Transverse colon (tissue), 4 donors: ENCODE measurements at regions not wholly inside any gene's neighbourhood (a gene's known extent, or its start where the extent isn't known, plus 50 kb on each side); places are given as distances from the start of the nearest gene placed in this dataset.

ENCODE experiments used
- DNase-seq: peaks from one replicate; pipeline ENCODE4 v3.0.0-alpha.2; 2019
- H3K27ac ChIP-seq, 4 donors: fragments of 200-600 bp; sonication (generic); 2 replicates each; pipeline ENCODE4 v1.5.1; 2016 to 2018; ENCODE audit warnings: inconsistent platforms in 4 of 4
- H3K27me3 ChIP-seq: fragments of 200-600 bp; sonication (generic); 2 replicates; pipeline ENCODE4 v1.5.1; 2017; ENCODE audit warnings: inconsistent platforms
- H3K36me3 ChIP-seq, 4 donors: fragments of 200-600 bp; sonication (generic); 2 replicates each; pipeline ENCODE4 v1.5.1; 2017 to 2019; ENCODE audit warnings: inconsistent platforms in 4 of 4
- H3K4me1 ChIP-seq, 4 donors: fragments of 200-600 bp; sonication (generic); 2 replicates each; pipeline ENCODE4 v1.5.1; 2017 to 2020; ENCODE audit warnings: inconsistent platforms in 4 of 4
- H3K4me3 ChIP-seq, 4 donors: fragments of 200-600 bp; sonication (generic); 1 replicate in 1 of 4; 2 replicates in 3 of 4; pipeline versions ENCODE4 v1.5.1 to v1.6.1; 2017 to 2019; ENCODE audit warnings: inconsistent platforms in 4 of 4
- H3K9me3 ChIP-seq, 2 donors: fragments of 200-600 bp; sonication (generic); 2 replicates each; pipeline ENCODE4 v1.5.1; 2017 to 2019; ENCODE audit warnings: inconsistent platforms in 2 of 2
- EP300 ChIP-seq: sonication (generic); formaldehyde crosslinking; IDR thresholded peaks from one replicate; pipeline ENCODE4 v1.6.1; 2017; ENCODE audit warnings: antibody characterized with exemption, low read depth
- POLR2A ChIP-seq: fragments of 450-650 bp; IDR thresholded peaks from one replicate; pipeline ENCODE4 v1.6.1; 2016; ENCODE audit warnings: antibody characterized with exemption, mild to moderate bottlenecking, moderate library complexity
- POLR2AphosphoS5 ChIP-seq, 3 donors: sonication (generic); formaldehyde crosslinking; IDR thresholded peaks; one replicate each; pipeline ENCODE4 v1.6.1; 2016; ENCODE audit warnings: antibody characterized with exemption in 3 of 3
- WGBS, 2 donors: methylation state at CpG; one replicate each; pipeline ENCODE4 v1.1.5; 2018; ENCODE audit warnings: low coverage in 1 of 2; 5-methylcytosine and 5-hydroxymethylcytosine counted together
- in situ Hi-C, 4 donors: fragments of 200-750 bp; cut with MboI; loops; one replicate each; pipeline versions ENCODE4 v1.15.0 to v1.15.1; 2017; ENCODE audit warnings: low sequenced_read_pairs in 3 of 4, low pct_ligation_motif_present in 1 of 4, low pct_unique_long_range_greater_than_20kb in 1 of 4
- intact Hi-C: fragments of 100-400 bp; cut with DNase I; formaldehyde crosslinking; loops from one replicate; pipeline ENCODE4 v1.15.1; 2023; ENCODE audit warnings: low total_unique reads
- TF ChIP-seq, protein P1 (sequence below), 5 experiments: fragments of 200-600 bp in 3 of 5; fragments of 450-650 bp in 2 of 5; sonication (generic) in 3 of 5; IDR thresholded peaks; 1 replicate in 2 of 5; 2 replicates in 3 of 5; pipeline ENCODE4 v1.5.1; 2016 to 2017; ENCODE audit warnings: antibody characterized with exemption in 5 of 5, inconsistent platforms in 3 of 5, mild to moderate bottlenecking in 2 of 5, moderate library complexity in 1 of 5

DNA sequence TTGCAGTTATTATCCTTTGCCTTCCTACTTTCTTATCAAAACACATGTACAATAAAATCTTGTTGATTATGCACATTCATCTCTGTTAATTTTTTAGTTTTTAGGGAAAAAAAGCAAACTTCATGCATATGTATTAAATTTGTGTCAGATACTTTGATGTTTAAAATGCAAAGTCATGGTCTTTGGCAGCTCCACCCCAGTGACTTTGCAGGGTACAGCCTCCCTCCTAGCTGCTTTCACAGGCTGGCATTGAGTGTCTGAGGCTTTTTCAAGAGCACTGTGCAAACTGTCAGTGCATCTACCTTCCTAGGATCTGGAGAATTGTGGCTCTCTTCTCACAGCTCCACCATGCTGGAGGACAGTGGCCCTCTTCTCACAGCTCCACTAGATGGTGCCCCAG is 1988.1 kb upstream of the PCDH20 start:
- H3K9me3 ChIP-seq, result no peaks in the 10 kb centered on the region
- H3K4me3 ChIP-seq, result no peak overlapping the region
- TF ChIP-seq, protein P1, sequence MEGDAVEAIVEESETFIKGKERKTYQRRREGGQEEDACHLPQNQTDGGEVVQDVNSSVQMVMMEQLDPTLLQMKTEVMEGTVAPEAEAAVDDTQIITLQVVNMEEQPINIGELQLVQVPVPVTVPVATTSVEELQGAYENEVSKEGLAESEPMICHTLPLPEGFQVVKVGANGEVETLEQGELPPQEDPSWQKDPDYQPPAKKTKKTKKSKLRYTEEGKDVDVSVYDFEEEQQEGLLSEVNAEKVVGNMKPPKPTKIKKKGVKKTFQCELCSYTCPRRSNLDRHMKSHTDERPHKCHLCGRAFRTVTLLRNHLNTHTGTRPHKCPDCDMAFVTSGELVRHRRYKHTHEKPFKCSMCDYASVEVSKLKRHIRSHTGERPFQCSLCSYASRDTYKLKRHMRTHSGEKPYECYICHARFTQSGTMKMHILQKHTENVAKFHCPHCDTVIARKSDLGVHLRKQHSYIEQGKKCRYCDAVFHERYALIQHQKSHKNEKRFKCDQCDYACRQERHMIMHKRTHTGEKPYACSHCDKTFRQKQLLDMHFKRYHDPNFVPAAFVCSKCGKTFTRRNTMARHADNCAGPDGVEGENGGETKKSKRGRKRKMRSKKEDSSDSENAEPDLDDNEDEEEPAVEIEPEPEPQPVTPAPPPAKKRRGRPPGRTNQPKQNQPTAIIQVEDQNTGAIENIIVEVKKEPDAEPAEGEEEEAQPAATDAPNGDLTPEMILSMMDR (IDR thresholded peaks at IDR 0.05), result no peak
- TF ChIP-seq POLR2A, result no peak
- H3K27ac ChIP-seq, result no peak overlapping the region
- no peaks in the 10 kb centered on the region for H3K27me3 ChIP-seq
- intact Hi-C loops (no loop called here), in situ Hi-C loops (no loop called here)
- no peaks in the 10 kb centered on the region for H3K36me3 ChIP-seq
- peaks cover 0 to 3% (median 1%) of the 10 kb centered on the region in 4 donors for H3K4me1 ChIP-seq
- DNase-seq, result no peak

DNA sequence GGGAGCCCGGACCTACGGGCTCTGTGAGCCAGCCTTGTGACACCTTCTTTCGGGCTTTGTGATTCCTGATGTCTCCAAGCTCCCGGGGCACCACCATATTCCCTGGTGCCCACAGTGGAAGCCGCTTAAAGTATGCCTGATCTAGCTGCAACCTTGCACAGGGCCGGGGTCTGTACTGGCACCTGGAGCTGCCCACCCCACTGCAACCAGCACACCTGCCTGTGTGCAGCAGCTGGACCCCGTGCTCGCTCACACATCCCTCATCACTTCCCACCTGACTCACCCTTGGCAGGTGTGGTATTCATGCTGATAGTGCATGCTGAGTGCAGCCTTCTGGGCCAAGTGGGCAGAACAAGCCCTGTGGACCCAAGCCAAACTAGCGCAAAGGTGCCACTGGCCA is 1981.1 kb upstream of the PCDH20 start:
- TF ChIP-seq EP300 (no peak), POLR2A (no peak), POLR2AphosphoS5 (IDR thresholded peaks at IDR 0.05) (no peak)
- TF ChIP-seq, protein P1 (IDR thresholded peaks at IDR 0.05), result no peak
- Histone ChIP-seq H3K4me3 (no peak overlapping the region), H3K27ac (no peak overlapping the region), H3K27me3 (no peaks in the 10 kb centered on the region), H3K9me3 (no peaks in the 10 kb centered on the region), H3K36me3 (no peaks in the 10 kb centered on the region), H3K4me1 (no peaks in the 10 kb centered on the region)
- 78 to 100% methylated on average over 1 to 9 of the region's 9 CpGs for WGBS, 2 donors
- intact Hi-C loops (no loop called here), in situ Hi-C loops (no loop called here)
- no peak for DNase-seq

DNA sequence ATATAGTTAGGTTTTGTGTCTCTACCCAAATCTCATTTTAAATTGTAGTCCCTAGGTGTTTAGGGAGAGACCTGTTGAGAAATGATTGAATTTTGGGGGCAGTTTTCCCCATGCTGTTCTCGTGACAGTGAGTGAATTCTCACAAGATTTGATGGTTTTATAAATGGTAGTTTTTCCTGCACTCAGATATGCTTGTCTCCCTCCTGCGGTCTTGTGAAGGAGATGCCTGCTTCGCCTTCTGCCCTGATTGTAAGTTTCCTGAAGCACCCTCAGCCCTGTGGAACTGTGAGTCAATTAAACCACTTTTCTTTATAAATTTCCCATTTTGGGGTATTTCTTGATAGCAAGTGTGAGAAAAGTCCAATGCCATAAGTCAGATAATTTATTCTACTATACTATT is 1977.5 kb upstream of the PCDH20 start:
- no peaks in the 10 kb centered on the region for H3K36me3 ChIP-seq
- no peak overlapping the region for H3K4me3 ChIP-seq
- no peak for DNase-seq
- WGBS, 2 donors, result 67 to 71% methylated on average over 3 of the region's 3 CpGs
- H3K4me1 ChIP-seq, result no peaks in the 10 kb centered on the region
- no peaks in the 10 kb centered on the region for H3K27me3 ChIP-seq
- H3K9me3 ChIP-seq, result peaks cover 0 to 3% of the 10 kb centered on the region in 2 donors
- no peak overlapping the region for H3K27ac ChIP-seq
- in situ Hi-C loops (no loop called here), intact Hi-C loops (no loop called here)
- TF ChIP-seq POLR2AphosphoS5 (IDR thresholded peaks at IDR 0.05) (no peak), POLR2A (no peak), EP300 (no peak)
- TF ChIP-seq, protein P1 (IDR thresholded peaks at IDR 0.05), result no peak

DNA sequence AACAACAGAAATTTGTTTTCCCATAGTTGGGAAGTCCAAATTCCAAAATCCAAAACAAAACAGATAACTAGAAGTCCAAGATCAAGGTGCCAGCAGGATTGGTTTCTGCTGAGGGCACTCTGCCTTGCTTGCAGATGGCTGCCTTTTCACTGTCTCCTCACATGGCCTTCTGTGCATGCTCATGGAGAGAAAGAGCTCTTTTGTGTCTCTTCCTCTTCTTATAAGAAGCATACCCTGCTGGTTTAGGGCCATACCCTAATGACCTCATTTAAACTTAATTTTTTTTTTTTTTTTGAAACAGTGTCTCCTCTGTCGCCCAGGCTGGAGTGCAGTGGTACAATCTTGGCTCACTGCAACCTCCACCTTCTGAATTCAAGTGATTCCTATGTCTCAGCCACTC is 1974.1 kb upstream of the PCDH20 start:
- Histone ChIP-seq H3K27me3 (no peaks in the 10 kb centered on the region), H3K27ac (no peak overlapping the region), H3K4me1 (no peaks in the 10 kb centered on the region), H3K9me3 (peaks cover 0 to 3% of the 10 kb centered on the region in 2 donors), H3K4me3 (no peak overlapping the region), H3K36me3 (no peaks in the 10 kb centered on the region)
- in situ Hi-C loops (no loop called here), intact Hi-C loops (no loop called here)
- no peak for TF ChIP-seq POLR2AphosphoS5 (IDR thresholded peaks at IDR 0.05)
- TF ChIP-seq, protein P1 (IDR thresholded peaks at IDR 0.05), result no peak
- TF ChIP-seq EP300, result no peak
- no peak for TF ChIP-seq POLR2A
- no peak for DNase-seq
- 78 to 88% methylated on average over 1 of the region's 1 CpG for WGBS, 2 donors
